HG02938 (cell line): ENCODE measurements at regions not wholly inside any gene's neighbourhood (a gene's known extent, or its start where the extent isn't known, plus 50 kb on each side); places are given as distances from the start of the nearest gene placed in this dataset.

Experiments used
- ATAC-seq: cut with Tn5 transposase; IDR thresholded peaks from one replicate; pipeline ENCODE4 v1.9.1; 2021; ENCODE audit warnings: mild to moderate bottlenecking, moderate library complexity; ENCODE audit not compliant: unreplicated experiment

GRCh38 chr12:45622210-45622937 is 107.1 kb upstream of the ARID2 start:
- ATAC-seq = no peak

GRCh38 chr12:45623221-45623620 is 106.3 kb upstream of the ARID2 start:
- ATAC-seq = no peak

DNA sequence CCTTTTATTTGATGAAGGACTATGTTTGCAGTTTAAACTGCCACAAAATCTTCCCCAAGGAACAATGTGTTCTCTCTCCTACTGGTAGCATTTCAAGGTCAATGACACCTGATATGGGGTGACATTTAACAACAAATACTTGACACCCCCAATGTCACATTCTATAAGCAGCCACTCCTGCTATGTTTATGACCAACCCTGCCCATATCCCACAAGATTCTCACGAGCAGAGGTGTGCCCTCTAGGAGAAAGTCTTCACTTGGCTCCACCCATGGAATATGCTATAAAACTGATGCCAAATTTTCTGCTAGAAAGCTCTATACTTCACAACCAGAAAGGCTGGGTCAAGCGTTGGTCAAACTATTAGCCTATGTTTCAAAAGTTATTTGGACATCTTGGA is 105.6 kb upstream of the ARID2 start:
- no peak for ATAC-seq

DNA sequence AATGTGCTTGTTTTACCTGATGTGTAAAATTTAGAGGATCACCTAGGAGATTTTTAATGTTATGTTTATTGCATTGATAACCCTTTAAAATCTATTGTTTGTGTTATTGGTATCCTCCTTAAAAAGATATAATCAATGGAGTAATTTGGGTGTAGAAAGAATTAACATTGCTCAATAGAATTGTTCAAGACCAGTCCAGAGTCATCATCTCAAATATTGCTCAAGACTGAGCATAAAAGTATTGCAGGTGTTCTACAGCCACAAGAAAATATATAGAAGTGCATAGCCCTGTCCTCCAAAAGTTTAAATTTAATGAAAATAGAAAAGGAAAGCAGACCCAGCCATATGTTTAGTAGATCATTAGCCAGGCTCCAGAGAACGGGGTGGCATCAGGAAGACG is 102.5 kb upstream of the ARID2 start:
- no peak for ATAC-seq

- ATAC-seq = no peak
Observed at GRCh38 chr12:45627407-45628069, 102.0 kb upstream of the ARID2 start.

DNA sequence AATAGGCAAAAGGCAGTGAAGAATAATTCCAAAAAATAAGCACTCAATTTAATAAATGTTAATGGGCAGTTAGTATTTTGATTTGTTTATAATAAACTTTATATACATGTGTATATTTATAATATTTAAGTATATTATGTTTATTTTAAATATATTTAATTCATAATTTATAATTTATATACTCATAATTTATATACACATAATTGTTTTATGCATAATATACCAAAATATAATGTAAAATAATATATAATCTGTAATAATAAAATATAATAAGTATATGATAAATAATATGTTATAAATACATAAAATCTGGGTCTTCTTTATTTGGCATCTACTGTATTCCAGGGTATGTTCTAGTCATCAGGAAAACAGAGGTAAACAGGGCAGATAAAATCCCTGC is 100.2 kb upstream of the ARID2 start:
- ATAC-seq = no peak

DNA sequence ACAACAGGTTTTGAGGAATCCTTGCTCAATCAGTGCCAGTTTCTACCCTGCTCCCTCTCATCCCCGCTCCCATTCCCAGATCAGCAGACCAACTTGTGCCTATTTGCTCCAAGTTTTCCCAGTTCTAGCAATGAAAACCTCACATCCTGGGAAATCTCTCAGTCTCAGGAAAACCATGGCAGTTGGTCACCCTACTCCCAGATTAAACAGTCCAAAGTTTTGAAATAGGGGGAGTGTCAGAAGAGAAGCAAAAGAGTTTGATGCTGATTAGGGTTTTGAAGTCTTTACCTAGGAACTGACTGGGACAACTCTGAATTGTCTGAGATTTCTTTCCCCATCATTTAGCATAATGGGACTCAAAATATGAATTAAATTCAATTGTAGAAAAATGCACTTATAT is 95.8 kb upstream of the ARID2 start:
- no peak for ATAC-seq

DNA sequence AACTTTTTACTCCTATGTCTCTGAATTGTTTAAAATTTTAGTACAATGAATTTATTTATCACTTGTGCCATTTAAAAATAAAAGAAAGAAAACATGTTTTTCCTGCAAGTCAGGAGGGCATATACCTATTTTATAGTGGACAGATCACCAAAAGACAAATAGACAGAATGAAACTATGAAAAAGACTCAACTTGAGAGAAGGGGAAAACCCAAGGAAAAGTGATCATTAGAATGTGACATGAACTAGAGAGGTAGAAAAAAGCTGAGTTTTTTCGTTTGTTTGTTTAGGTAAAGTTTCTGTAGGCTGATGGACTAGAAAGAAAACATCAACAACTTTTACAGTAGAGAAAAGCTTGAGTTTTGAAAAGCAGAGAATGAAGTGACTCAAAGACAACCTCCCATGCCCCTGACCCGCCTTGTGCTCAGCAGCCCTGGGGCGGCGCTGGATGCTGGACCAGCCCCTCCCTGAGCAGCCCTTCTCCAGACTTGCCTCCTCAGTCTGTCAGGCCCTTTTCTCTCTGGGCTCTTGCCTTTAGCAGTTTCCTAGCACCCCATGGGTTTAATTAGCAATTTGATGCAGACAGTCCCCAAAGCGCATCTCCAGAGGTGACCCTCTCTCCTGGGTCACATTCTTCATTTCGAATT is 95.1 kb upstream of the ARID2 start:
- ATAC-seq = no peak

DNA sequence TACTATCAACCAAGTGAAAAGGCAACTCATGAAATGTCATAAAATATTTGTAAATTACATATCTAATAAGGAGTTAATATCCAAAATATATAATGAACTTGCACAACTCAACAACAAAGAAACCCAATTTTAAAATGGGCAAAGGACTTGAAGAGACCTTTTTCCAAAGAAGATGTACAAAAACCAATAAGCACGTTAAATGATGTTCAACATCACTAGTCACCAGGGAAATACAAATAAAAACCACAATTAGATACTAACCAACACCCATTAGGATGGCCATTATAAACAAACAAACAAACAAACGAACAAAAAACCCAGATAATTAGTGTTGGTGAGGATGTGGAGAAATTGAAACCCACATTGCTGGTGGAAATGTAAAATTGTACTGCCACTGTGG is 92.3 kb upstream of the ARID2 start:
- no peak for ATAC-seq

- ATAC-seq = no peak
Observed at GRCh38 chr12:45637706-45638105, 91.8 kb upstream of the ARID2 start.

GRCh38 chr12:45638386-45638785 is 91.1 kb upstream of the ARID2 start:
- no peak for ATAC-seq

- ATAC-seq = no peak
Observed at GRCh38 chr12:45644541-45644940, 85.0 kb upstream of the ARID2 start.

DNA sequence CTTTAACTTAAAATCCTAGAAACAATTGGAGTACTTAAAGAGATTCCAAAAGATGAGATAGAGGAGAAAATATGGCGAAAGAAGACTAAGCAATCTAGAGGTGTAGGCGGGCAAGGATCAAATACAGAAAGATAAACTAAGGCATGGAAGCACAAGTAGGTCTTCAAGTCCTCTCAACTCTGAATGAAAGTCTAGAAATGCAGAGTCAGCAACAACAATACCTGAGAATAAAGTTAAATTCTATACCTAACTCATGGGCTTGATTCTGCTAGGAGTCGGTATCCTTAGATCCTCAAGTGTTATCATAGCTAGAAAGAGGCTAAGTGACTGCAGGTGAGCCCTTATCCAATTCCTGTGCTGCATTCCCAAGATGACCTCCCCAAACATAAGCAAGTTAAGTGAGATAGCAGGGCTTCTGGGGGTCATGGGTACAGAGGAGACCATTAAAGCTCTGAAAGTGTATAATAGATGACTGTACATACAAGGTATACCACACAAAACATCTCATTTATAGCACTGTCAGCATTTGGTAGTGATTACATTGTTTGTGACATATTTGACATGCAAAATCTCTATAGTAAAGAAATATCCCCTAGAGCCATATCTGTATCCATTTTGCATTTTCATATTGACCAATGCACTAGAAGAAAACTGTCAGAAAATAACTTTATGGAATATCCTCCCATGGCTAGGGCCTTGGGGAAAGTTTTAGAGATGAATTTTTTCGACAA is 82.5 kb upstream of the ARID2 start:
- ATAC-seq = no peak

- ATAC-seq = no peak
Observed at GRCh38 chr12:45648070-45648469, 81.4 kb upstream of the ARID2 start.

DNA sequence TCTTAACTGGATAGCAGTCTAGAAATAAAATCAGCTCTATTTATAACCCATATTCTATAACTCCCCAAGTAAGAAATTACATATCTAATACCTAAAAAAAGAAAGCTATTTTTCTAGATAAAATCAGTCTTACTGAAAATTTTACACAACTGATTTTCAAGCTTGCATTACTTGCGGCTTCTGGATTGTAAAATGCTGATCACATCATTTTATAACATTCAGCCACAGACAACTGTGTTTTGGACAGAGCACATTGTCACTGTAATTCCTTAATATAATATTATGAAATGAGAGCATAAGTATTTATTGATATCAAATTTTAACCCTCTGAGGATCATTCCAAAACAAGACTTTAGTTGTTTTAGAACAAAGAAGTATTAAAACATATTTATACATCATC is 78.5 kb upstream of the ARID2 start:
- no peak for ATAC-seq

DNA sequence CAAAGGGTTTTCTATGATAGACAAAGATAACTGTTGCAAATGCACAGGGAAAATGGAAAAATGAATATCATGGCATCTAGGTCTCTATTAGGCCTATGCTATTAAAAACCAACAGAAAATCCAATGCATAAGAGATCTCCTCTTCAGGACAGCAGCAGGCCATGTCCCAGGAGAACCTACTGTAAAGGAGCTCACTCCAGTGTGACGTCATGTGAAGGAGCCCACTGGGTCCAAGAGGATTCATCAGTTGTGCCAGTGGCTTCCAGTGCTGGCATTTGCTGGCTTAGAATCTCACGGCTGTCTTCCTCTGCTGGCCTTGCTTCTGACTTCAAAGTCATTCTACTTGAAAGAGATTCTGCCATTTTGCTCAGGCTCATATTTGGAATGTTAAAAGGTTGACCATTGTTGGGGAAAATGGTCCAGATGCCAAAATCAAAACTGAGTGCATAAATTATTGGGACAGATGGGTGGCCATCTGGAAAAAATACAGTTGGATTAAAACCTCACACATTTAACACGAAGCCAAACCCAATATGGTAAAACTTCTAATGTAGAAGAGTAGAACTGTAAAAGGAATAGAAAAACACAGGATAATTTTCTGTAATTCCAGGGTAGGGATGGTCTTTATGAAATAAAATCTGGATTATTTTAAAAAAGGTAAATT is 75.4 kb upstream of the ARID2 start:
- no peak for ATAC-seq

DNA sequence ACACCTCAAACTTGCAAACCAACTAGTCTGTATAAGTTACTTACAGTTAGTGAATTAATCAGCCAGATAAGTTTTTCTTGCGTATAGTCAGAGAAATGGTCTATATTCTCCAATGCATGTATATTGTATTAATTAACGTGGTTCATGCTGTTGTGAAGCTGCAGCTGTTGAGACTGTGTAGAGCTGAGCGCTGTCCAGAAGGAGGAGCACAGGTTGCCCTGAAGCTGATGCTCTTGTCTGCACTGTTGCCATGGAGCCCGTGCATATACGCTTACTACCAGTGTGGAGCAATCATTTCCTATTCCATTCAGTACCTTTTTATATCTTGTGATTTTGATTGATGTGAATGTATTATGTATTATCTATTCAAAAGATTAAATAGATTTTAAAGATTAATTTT is 74.3 kb upstream of the ARID2 start:
- ATAC-seq = no peak

GRCh38 chr12:45655743-45656142 is 73.8 kb upstream of the ARID2 start:
- ATAC-seq = no peak

DNA sequence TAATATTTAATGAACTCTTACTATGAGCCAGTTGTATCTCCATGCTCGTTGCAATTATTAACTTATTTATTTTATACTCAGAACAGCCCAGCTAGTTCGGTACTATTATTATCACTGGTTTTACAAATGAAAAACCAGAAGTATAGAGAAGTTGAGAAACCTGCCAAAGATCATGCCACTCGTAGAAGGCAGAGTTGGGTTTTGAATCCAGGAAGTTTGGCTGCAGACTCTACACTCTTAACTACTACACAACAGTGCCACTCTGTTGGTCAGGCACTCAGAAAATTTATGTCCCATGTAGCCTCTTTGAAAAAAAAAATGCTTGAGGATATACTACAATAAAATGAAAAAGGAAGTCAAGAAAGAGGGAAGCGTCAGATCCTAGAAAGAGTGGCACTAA is 71.5 kb upstream of the ARID2 start:
- ATAC-seq = no peak

DNA sequence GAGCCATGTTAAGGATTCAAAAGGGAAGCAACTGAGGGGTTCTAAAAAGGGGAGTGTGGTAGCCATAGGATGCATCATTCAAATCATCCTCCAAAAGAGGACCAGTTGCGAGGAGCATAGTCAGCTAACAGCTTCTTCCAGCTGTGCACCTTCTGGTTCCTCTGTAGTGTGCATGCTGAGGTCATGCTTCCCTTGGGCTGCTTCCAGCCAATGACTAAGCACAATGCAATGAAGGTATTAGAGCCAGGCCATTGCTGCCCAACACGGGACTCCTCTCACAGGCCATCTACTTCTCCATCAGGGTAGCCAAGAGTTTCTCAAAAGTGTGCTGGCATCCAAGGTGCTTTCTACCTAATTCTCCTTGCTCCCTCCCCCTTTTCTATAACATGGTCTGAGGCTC is 69.2 kb upstream of the ARID2 start:
- no peak for ATAC-seq

GRCh38 chr12:45663455-45663854 is 66.1 kb upstream of the ARID2 start:
- ATAC-seq = no peak
